ENCODE measurements at regions not wholly inside any gene's neighbourhood (a gene's known extent, or its start where the extent isn't known, plus 50 kb on each side); places are given as distances from the start of the nearest gene placed in this dataset.

GRCh38 chr14:22008766-22009165 lies 335.1 kb upstream of the OR4E1 start:
- Histone ChIP-seq H3K9ac (replicated peaks in 1 of 4; ENCODE audit: extremely low read depth in 1 of 4, low read depth in 3 of 4, low read length in 3 of 4) (no peak overlapping the region; a peak in 1 of 7 replicates), H4K20me1 (replicated peaks in 1 of 2; ENCODE audit: control insufficient read depth in 1 of 2, insufficient read depth in 2 of 2, low read length in 2 of 2) (no peaks in the 10 kb centered on the region), H4K8ac (ENCODE audit: extremely low read depth, insufficient read depth, low read length) (no peak overlapping the region), H3K27me3 (replicated peaks in 1 of 4; ENCODE audit: control insufficient read depth in 3 of 4, extremely low read depth in 1 of 4, insufficient read depth in 3 of 4, low read length in 3 of 4) (no peaks in the 10 kb centered on the region), H4K91ac (replicated peaks; ENCODE audit: insufficient read length, low read length) (no peak overlapping the region), H2BK15ac (ENCODE audit: low read length) (no peak overlapping the region), H3K79me2 (ENCODE audit: control insufficient read depth in 1 of 2, insufficient read depth in 2 of 2, low read length in 2 of 2) (no peaks in the 10 kb centered on the region), H2BK5ac (ENCODE audit: low read depth, low read length) (no peak overlapping the region), H2AFZ (ENCODE audit: low read length) (no peak overlapping the region), H3K4ac (replicated peaks; ENCODE audit: insufficient read length, low read depth, low read length) (no peak overlapping the region), H3K4me2 (ENCODE audit: insufficient read depth in 1 of 2, low read depth in 2 of 2, low read length in 2 of 2) (no peak overlapping the region), H3K23me2 (ENCODE audit: low read depth, low read length) (no peaks in the 10 kb centered on the region), H2BK120ac (replicated peaks; ENCODE audit: low read depth, low read length) (no peak overlapping the region), H3K36me3 (ENCODE audit: control insufficient read depth in 2 of 4, insufficient read depth in 4 of 4, low read length in 3 of 4) (no peaks in the 10 kb centered on the region), H3K23ac (ENCODE audit: insufficient read length) (no peak overlapping the region), H3K4me1 (replicated peaks in 1 of 4; ENCODE audit: control insufficient read depth in 3 of 4, insufficient read depth in 4 of 4, low read length in 3 of 4) (no peaks in the 10 kb centered on the region), H2AK5ac (ENCODE audit: low read depth, low read length) (no peak overlapping the region), H3K4me3 (ENCODE audit: extremely low read depth in 1 of 4, insufficient read depth in 2 of 4, low read depth in 3 of 4, low read length in 4 of 4) (no peak overlapping the region), H3K18ac (ENCODE audit: extremely low read depth, low read length) (no peak overlapping the region), H3K56ac (replicated peaks; ENCODE audit: insufficient read length, low read depth, low read length) (no peak overlapping the region), H3K14ac (ENCODE audit: insufficient read length) (no peak overlapping the region), H3K79me1 (ENCODE audit: low read depth, low read length) (no peaks in the 10 kb centered on the region), H4K5ac (ENCODE audit: insufficient read length, low read depth, low read length) (no peak overlapping the region), H2BK12ac (ENCODE audit: low read depth, low read length) (no peak overlapping the region), H3K27ac (ENCODE audit: low read depth, low read length) (no peak overlapping the region), H3K9me3 (ENCODE audit: insufficient read depth in 2 of 2, low read depth in 1 of 2, low read length in 1 of 2) (no peaks in the 10 kb centered on the region), H2BK20ac (ENCODE audit: low read length) (no peak overlapping the region)
- TF ChIP-seq TAF1 (IDR thresholded peaks at IDR 0.05; ENCODE audit: low read depth, low read length) = no peak
- TF ChIP-seq POLR2A (IDR thresholded peaks at IDR 0.05; ENCODE audit: control extremely low read depth in 1 of 2, low read depth in 2 of 2, low read length in 2 of 2) = no peak
- no peak for TF ChIP-seq CHD1 (IDR thresholded peaks at IDR 0.05; ENCODE audit: low read depth, low read length)
- TF ChIP-seq TEAD4 (IDR thresholded peaks at IDR 0.05; ENCODE audit: low read depth, low read length) = no peak
- TF ChIP-seq, protein P1, sequence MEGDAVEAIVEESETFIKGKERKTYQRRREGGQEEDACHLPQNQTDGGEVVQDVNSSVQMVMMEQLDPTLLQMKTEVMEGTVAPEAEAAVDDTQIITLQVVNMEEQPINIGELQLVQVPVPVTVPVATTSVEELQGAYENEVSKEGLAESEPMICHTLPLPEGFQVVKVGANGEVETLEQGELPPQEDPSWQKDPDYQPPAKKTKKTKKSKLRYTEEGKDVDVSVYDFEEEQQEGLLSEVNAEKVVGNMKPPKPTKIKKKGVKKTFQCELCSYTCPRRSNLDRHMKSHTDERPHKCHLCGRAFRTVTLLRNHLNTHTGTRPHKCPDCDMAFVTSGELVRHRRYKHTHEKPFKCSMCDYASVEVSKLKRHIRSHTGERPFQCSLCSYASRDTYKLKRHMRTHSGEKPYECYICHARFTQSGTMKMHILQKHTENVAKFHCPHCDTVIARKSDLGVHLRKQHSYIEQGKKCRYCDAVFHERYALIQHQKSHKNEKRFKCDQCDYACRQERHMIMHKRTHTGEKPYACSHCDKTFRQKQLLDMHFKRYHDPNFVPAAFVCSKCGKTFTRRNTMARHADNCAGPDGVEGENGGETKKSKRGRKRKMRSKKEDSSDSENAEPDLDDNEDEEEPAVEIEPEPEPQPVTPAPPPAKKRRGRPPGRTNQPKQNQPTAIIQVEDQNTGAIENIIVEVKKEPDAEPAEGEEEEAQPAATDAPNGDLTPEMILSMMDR (IDR thresholded peaks at IDR 0.05; ENCODE audit: control extremely low read depth in 1 of 3, insufficient read depth in 1 of 3, low read depth in 1 of 3, low read length in 3 of 3) = no peak
- TF ChIP-seq CREB1 (IDR thresholded peaks at IDR 0.05) = no peak
- TF ChIP-seq RXRA (IDR thresholded peaks at IDR 0.05; ENCODE audit: insufficient read depth, low read depth, low read length) = no peak
- no peak for TF ChIP-seq SP2 (IDR thresholded peaks at IDR 0.05; ENCODE audit: low read length)
- TF ChIP-seq NRF1 (IDR thresholded peaks at IDR 0.05; ENCODE audit: low read depth, low read length) = no peak
- no peak for TF ChIP-seq HDAC2 (IDR thresholded peaks at IDR 0.05; ENCODE audit: borderline replicate concordance in 1 of 2, low read depth in 2 of 2, low read length in 2 of 2)
- no peak for TF ChIP-seq GTF2F1 (IDR thresholded peaks at IDR 0.05; ENCODE audit: borderline replicate concordance, low read depth, low read length)
- TF ChIP-seq KDM5A (IDR thresholded peaks at IDR 0.05; ENCODE audit: low read length) = no peak
- DNase-seq (ENCODE audit: low read depth in 1 of 2, low spot score in 2 of 2) = no peak
- FAIRE-seq = no peak
- ChIA-PET POLR2A (ENCODE audit: partially characterized antibody) (no interaction called here), CTCF (ENCODE audit: partially characterized antibody) (interaction anchor here (1.1 to 3.6 kb wide), 7 partner anchors 10 to 32 kb away, joined by 3 to 24 read pairs (median 12); no protein-coding TSS in a partner anchor)
- 96% methylated on average over 1 of the region's 1 CpG; no CpG with 5 or more reads in 1 of the 2 experiments for WGBS, 2 experiments (ENCODE audit: extremely low coverage in 1 of 2, insufficient coverage in 1 of 2, insufficient read length in 1 of 2, insufficient replicate concordance in 2 of 2, low coverage in 1 of 2, low lambda C conversion rate in 2 of 2, missing lambda C conversion rate in 1 of 2)
